ENCODE measurements at regions not wholly inside any gene's neighbourhood (a gene's known extent, or its start where the extent isn't known, plus 50 kb on each side); places are given as distances from the start of the nearest gene placed in this dataset.

DNA sequence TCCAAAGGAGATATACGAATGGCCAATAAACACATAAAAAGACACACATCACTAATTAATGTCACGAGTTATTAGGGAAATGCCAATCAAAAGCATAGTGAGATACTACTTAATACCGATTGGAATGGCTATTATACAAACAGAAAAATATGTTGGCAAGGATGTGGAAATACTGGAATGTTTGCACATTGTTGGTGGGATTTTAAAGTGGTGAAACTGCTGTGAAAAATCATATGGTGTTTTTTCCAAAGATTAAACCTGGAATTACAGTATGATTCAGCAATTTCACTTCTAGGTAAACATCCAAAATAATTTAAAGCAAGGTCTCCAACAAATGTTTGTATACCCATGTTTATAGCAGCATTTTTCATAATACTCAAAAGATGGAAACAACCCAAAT lies 765.5 kb downstream of the VGLL3 start:
- peak in 1 of 2 donors; percentile 35 for DNase-seq (ENCODE audit: low read depth in 2 of 2)

GRCh38 chr3:86221601-86222000 lies 769.3 kb downstream of the VGLL3 start:
- Histone ChIP-seq H3K9me3 (ENCODE audit: control insufficient read depth, insufficient read depth, low read depth, low read length) (no peaks in the 10 kb centered on the region), H3K79me2 (ENCODE audit: control insufficient read depth, insufficient read depth, low read length) (no peaks in the 10 kb centered on the region), H3K27me3 (ENCODE audit: control insufficient read depth, insufficient read depth, low read length) (no peaks in the 10 kb centered on the region), H4K20me1 (ENCODE audit: control insufficient read depth, extremely low read depth, insufficient read depth, low read length) (no peaks in the 10 kb centered on the region), H3K9ac (ENCODE audit: insufficient read depth, low read length) (no peak overlapping the region), H3K4me1 (ENCODE audit: control insufficient read depth, extremely low read depth, insufficient read depth, low read length) (no peaks in the 10 kb centered on the region), H2AFZ (ENCODE audit: low read length) (no peak overlapping the region), H3K27ac (ENCODE audit: insufficient read depth, low read length) (no peak overlapping the region), H3K4me2 (ENCODE audit: extremely low read depth, insufficient read depth, low read length) (no peak overlapping the region), H3K4me3 (replicated peaks in 1 of 4; ENCODE audit: control extremely low read depth in 1 of 4, insufficient read depth in 1 of 4, low read depth in 3 of 4, low read length in 4 of 4) (no peak overlapping the region), H3K36me3 (ENCODE audit: control insufficient read depth, insufficient read depth, low read length) (no peaks in the 10 kb centered on the region)
- DNase-seq (ENCODE audit: low read depth in 2 of 2): no peak
- no peak for TF ChIP-seq EZH2 (IDR thresholded peaks at IDR 0.05; ENCODE audit: low read length, missing control alignments)
- TF ChIP-seq, protein P1, sequence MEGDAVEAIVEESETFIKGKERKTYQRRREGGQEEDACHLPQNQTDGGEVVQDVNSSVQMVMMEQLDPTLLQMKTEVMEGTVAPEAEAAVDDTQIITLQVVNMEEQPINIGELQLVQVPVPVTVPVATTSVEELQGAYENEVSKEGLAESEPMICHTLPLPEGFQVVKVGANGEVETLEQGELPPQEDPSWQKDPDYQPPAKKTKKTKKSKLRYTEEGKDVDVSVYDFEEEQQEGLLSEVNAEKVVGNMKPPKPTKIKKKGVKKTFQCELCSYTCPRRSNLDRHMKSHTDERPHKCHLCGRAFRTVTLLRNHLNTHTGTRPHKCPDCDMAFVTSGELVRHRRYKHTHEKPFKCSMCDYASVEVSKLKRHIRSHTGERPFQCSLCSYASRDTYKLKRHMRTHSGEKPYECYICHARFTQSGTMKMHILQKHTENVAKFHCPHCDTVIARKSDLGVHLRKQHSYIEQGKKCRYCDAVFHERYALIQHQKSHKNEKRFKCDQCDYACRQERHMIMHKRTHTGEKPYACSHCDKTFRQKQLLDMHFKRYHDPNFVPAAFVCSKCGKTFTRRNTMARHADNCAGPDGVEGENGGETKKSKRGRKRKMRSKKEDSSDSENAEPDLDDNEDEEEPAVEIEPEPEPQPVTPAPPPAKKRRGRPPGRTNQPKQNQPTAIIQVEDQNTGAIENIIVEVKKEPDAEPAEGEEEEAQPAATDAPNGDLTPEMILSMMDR (conservative IDR thresholded peaks at IDR 0.05 in 1 of 2, IDR thresholded peaks at IDR 0.05 in 1 of 2; ENCODE audit: low read depth in 1 of 2, low read length in 2 of 2): no peak

More for the DNA sequence above, 765.5 kb downstream of the VGLL3 start:
- Histone ChIP-seq H4K20me1 (ENCODE audit: control insufficient read depth, extremely low read depth, insufficient read depth, low read length) (no peaks in the 10 kb centered on the region), H3K9ac (ENCODE audit: insufficient read depth, low read length) (no peak overlapping the region), H2AFZ (ENCODE audit: low read length) (no peak overlapping the region), H3K4me2 (ENCODE audit: extremely low read depth, insufficient read depth, low read length) (no peak overlapping the region), H3K4me1 (ENCODE audit: control insufficient read depth, extremely low read depth, insufficient read depth, low read length) (no peaks in the 10 kb centered on the region), H3K27ac (ENCODE audit: insufficient read depth, low read length) (no peak overlapping the region), H3K4me3 (replicated peaks in 1 of 4; ENCODE audit: control extremely low read depth in 1 of 4, insufficient read depth in 1 of 4, low read depth in 3 of 4, low read length in 4 of 4) (no peak overlapping the region), H3K79me2 (ENCODE audit: control insufficient read depth, insufficient read depth, low read length) (no peaks in the 10 kb centered on the region), H3K27me3 (ENCODE audit: control insufficient read depth, insufficient read depth, low read length) (no peaks in the 10 kb centered on the region), H3K9me3 (ENCODE audit: control insufficient read depth, insufficient read depth, low read depth, low read length) (no peaks in the 10 kb centered on the region), H3K36me3 (ENCODE audit: control insufficient read depth, insufficient read depth, low read length) (no peaks in the 10 kb centered on the region)
- TF ChIP-seq, protein P1 (conservative IDR thresholded peaks at IDR 0.05 in 1 of 2, IDR thresholded peaks at IDR 0.05 in 1 of 2; ENCODE audit: low read depth in 1 of 2, low read length in 2 of 2): no peak
- no peak for TF ChIP-seq EZH2 (IDR thresholded peaks at IDR 0.05; ENCODE audit: low read length, missing control alignments)

DNA sequence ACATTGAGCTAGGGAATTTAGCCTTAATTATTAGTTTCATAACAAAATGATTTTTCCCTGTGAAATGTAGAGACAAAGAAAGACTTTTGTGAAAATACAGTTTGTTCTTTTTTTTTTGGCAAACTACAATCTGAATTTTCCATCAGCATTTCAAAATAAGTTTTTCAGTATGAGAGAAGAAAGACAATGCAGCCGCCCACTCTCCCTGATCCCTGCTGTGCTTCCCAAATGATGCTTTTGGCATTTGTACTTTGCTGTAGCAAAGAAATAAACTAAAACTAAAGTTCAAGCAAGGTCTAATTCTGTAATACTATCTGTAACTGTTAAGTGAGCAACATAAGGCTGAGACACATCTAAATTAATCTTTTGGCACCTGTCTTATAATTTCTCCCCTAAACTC lies 782.2 kb downstream of the VGLL3 start:
- Histone ChIP-seq H3K9me3 (ENCODE audit: control insufficient read depth, insufficient read depth, low read depth, low read length) (no peaks in the 10 kb centered on the region), H3K27me3 (ENCODE audit: control insufficient read depth, insufficient read depth, low read length) (no peaks in the 10 kb centered on the region), H3K4me2 (ENCODE audit: extremely low read depth, insufficient read depth, low read length) (no peak overlapping the region), H3K4me1 (ENCODE audit: control insufficient read depth, extremely low read depth, insufficient read depth, low read length) (no peaks in the 10 kb centered on the region), H2AFZ (ENCODE audit: low read length) (no peak overlapping the region), H3K27ac (ENCODE audit: insufficient read depth, low read length) (no peak overlapping the region), H3K36me3 (ENCODE audit: control insufficient read depth, insufficient read depth, low read length) (no peaks in the 10 kb centered on the region), H3K4me3 (replicated peaks in 1 of 4; ENCODE audit: control extremely low read depth in 1 of 4, insufficient read depth in 1 of 4, low read depth in 3 of 4, low read length in 4 of 4) (no peak overlapping the region), H3K79me2 (ENCODE audit: control insufficient read depth, insufficient read depth, low read length) (no peaks in the 10 kb centered on the region), H4K20me1 (ENCODE audit: control insufficient read depth, extremely low read depth, insufficient read depth, low read length) (no peaks in the 10 kb centered on the region), H3K9ac (ENCODE audit: insufficient read depth, low read length) (no peak overlapping the region)
- DNase-seq (ENCODE audit: low read depth in 2 of 2): no peak
- no peak for TF ChIP-seq EZH2 (IDR thresholded peaks at IDR 0.05; ENCODE audit: low read length, missing control alignments)
- TF ChIP-seq, protein P1 (conservative IDR thresholded peaks at IDR 0.05 in 1 of 2, IDR thresholded peaks at IDR 0.05 in 1 of 2; ENCODE audit: low read depth in 1 of 2, low read length in 2 of 2): no peak
